ENCODE measurements at regions not wholly inside any gene's neighbourhood (a gene's known extent, or its start where the extent isn't known, plus 50 kb on each side); places are given as distances from the start of the nearest gene placed in this dataset.

DNA sequence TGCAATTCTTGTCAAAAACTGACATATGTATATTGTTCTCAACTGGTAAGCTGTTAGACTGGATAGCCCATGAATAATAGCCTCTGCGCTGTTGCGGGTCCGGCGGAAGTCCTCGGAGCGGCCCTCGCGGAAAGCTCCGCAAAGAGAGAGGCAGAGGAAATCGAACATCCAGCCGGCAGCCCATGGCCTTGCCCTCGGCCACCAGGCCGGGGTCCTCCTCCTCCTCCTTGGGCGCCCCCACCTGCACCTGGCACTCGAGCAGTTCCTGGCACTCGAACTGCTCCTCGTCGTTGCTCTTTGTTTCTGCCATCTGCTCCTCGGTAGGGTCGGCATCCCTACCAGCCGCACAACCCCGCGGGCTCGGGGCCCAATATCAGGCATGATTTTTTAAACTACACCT is 1176.3 kb downstream of the PCDH18 start:
- no peak for DNase-seq

- no peak for DNase-seq
Measured at GRCh38 chr4:136343340-136343739, 1189.0 kb downstream of the PCDH18 start.

GRCh38 chr4:136342666-136343065 is 1189.6 kb downstream of the PCDH18 start:
- DNase-seq: no peak

DNA sequence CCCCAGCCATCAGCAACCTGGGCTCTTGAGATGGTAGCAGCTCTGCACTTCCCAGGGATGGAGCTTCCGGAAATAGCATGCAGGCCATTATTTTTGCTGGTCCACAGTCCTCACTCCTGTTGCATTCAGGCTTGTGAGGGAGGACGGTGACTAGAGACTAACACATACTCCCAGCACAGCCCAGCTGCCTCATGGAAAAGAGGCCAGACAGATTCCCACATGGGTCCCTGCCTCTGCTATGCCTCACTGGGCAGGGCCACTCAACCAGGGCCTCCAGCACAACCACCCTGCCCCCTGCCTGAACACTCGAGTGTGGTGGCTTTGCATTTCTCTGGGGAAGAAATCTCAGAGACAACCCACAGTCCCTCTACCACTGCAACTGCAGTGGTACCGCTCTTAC is 1195.1 kb downstream of the PCDH18 start:
- DNase-seq: no peak

DNA sequence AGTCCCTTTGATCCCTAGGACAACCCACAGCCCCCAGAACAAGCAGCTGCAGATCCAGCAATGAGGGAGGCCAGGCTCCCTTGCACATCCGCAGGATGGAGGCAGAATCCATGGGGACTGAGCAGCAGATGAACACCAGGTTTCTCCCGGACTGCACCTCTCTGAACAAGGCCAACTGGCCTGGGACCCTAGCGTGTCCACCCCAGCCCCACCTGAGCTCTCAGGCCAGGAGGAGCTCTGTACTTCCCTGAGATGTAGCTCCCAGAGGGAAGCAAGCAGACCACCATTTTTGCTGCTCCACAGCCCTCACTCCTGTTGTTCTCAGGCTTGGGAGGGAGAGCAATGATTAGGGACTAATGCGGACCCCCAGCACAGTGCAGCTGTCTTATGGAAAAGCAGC is 1195.8 kb downstream of the PCDH18 start:
- no peak for DNase-seq

DNA sequence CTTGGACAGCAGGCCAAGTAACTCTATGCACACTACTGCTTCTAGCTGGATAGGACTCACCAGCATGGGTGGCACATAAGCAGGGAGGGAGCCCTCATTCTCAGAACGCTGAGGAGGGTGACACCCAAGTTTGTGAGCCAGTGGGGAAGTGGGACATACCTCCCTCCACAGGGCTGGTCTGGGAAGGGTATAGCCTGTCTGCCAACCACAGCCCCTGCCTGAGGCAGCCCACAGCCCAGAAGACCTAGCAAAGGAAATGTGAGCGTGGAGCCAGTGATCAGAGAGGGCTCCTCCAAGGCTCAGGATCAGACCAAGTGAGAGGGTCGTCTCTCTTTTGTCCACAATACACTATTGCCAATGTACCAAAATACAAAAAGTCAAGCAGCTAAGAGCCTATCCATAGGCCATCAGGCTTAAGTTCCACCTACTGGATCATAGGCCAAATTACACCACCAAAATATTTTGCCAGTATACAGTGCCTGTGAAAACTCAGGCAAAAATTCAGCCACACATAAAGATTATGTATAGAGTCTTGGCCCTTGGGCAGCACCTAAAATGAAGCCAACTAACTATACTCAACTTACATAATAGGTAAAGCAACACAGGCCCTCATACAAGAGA is 1203.1 kb downstream of the PCDH18 start:
- no peak for DNase-seq

- no peak for DNase-seq
Measured at GRCh38 chr4:136328131-136328530, 1204.2 kb downstream of the PCDH18 start.

- no peak for DNase-seq
Measured at GRCh38 chr4:136320465-136320813, 1211.9 kb downstream of the PCDH18 start.

DNA sequence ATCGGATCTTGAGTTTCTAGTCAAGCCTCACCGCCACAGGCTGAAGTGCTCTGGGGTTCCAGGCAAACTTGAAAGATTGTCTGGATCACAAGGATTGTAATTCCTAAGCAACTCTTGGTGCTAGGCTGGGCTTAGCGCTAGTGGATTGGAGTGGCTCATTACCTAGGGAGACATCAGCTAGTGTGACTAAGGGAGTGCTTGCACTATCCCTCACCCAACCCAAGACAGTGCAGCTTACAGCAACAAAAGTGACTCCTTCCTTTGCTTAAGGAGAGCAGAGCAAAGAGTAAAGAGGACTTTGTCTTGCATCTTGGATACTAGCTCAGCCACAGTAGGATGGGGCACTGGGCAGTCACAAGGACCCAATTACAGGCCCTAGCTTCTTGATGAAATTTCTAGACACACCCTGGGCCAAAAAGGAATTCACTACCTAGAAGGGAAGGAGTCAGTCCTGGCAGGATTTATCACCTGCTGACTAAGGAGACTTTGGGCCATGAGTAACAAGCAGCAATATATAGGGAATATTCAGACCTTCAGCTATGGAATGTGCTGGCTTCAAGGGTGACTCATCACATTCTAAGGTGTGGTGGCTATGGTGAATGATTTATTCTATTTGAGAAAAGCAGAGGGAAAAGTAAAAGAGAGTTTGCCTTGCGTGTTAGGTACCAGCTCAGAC is 1212.4 kb downstream of the PCDH18 start:
- no peak for DNase-seq

GRCh38 chr4:136316961-136317360 is 1215.3 kb downstream of the PCDH18 start:
- no peak for DNase-seq

- no peak for DNase-seq
Measured at GRCh38 chr4:136314686-136315085, 1217.6 kb downstream of the PCDH18 start.

DNA sequence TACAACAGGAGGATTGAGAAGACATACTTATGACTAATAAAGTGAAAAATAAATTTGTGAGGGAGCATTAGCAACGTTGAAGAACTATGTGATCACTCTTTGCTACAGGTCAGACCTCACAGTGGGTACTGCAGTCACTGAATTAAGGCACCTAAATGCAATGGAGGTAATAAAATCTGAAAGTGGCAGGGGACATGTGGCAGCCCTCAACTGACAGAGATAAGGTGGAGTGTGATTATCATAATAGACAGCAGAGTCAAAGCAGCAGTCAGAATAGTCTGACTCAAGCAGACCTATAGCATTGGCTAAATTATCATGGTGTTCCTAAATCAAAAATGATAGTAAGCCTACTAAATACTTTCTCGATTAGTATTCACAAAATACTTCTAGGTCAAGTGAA is 1220.5 kb downstream of the PCDH18 start:
- DNase-seq: no peak

DNA sequence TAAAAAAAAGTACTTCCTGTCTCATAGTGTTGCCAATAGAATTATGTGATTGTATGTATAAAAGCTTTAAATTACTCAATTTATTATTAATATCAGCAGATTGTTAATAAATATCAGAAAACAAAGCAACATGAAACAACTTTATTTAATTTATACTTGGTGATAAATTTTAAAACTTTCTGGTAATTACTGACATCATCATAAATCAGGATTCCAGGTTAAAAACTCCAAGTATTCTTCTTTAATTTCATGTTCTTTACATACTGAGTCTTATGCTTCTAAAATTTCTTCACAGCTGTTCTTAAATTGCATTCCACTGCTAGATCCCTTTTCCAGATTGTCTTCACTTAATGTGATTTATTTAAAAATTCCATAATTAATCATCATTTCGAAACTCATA is 1224.5 kb downstream of the PCDH18 start:
- DNase-seq: no peak

GRCh38 chr4:136306361-136306760 is 1225.9 kb downstream of the PCDH18 start:
- DNase-seq: no peak

DNA sequence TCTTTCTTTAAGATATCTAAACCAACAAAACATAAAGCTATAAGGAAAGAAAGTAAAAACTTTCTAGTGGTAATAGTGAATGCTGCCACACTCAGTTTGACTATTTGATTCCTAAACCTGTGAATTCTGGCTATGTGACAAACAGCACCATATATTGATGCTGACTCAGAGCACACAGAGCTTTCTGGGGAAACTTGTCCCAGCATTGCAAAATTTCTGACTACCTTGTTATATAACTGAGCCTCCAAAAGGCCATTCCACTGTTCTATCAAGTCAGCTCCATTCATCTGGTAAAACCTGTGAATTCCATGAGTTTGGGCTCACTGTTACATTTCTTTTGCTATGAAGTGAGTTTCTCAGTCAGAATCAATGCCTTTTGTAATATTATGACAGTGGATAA is 1229.7 kb downstream of the PCDH18 start:
- DNase-seq: no peak

DNA sequence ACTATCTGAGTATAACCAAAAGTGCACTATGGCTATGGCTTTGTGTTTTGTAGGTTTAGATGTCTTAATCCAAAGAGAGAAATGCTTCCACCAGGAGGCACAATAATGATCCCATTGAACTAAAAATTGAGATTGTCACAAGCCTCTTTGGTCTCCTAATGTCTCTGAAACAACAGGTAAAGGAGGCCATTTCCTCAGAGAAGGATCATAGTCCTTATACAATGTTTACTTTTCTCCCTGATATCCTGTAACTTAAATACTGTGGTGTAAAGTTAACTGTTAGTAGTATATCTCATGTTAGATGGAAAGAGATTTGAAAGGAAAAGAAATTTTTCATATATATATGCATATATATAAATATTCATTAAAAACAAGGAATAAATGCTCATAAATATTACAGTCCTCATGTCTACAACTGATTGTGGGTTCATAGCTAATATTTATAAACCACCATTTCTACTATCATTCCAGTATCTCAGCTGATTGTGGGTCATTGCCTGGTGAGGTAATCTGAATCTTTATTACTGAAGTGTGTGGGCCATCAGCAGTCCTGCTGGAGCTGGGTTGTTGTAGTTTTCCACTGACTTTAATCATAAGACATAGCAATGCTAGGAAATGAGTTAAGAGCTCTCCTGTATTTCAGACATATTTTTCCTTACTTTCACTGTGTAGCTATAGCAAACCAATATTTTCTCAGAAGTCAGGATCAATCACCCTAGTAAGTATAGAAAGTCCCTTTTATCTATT is 1230.4 kb downstream of the PCDH18 start:
- no peak for DNase-seq

- no peak for DNase-seq
Measured at GRCh38 chr4:136283977-136284376, 1248.3 kb downstream of the PCDH18 start.

DNA sequence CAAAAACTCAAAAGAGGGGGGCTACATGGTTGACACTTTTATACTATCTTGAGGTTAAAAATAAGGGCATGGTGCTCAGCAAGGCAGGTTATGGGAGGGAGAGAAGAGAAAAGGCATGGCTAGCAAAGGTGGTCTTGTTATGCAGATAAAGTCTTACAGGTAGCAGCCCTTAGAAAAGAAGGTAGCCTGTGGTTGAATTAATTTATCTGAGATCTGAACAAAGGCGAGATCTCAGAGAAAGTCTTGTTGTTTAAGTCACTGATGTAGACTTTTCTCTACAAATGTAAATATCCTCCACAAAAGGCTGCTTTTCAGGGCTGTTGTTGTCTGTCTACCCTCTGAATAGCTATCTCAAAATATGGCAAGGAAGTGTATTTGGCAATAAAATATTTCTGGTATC is 1250.4 kb downstream of the PCDH18 start:
- DNase-seq: no peak

GRCh38 chr4:136281307-136281706 is 1251.0 kb downstream of the PCDH18 start:
- no peak for DNase-seq

DNA sequence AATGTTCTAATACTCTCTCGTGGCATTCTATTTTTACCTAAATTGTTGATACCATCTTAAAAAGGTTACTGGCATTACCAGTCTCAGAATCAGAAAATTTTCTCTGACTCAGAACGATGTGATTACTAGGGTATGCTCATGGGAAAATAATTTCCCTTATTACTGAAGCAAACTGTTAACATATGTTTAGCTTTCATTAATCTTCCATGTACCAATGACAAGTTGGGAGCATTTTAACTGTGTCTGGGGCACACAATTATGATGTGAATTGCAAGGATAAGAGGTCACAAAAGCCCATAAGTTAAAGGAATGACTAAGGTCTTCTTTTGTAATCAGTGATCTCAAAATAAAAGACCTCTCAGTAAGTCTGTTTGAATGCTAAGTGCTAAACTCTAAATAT is 1254.6 kb downstream of the PCDH18 start:
- DNase-seq: no peak

- DNase-seq: no peak
Measured at GRCh38 chr4:136246876-136247275, 1285.4 kb downstream of the PCDH18 start.

- DNase-seq: no peak
Measured at GRCh38 chr4:136241221-136241986, 1290.9 kb downstream of the PCDH18 start.

DNA sequence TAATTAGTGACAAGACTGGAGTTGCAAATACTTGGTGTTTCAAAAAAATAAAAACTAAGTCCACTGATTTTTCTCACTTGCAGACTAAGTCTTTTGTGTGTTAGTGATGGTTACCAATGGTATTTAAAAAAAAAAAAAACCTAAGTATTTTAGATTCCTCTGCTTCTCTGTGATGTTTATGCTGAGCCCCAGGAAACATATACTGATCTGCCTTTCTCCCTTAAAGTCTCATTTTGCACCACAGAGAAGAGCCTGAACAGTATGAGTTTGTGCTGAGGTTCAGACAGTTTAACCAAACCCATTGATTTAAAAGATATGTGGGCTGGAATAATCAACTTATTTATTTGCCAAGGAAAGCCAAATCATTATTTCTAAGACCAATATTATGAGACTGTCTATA is 1305.0 kb downstream of the PCDH18 start:
- DNase-seq: no peak
